GM21825 (cell line): ENCODE measurements at regions not wholly inside any gene's neighbourhood (a gene's known extent, or its start where the extent isn't known, plus 50 kb on each side); places are given as distances from the start of the nearest gene placed in this dataset.

Experiments used
- ATAC-seq: cut with Tn5 transposase; IDR thresholded peaks from one replicate; pipeline ENCODE4 v1.9.1; 2021; ENCODE audit warnings: mild to moderate bottlenecking, moderate library complexity; ENCODE audit not compliant: unreplicated experiment

GRCh38 chr10:70939441-70940003 is 51.2 kb upstream of the PCBD1 start:
- no peak for ATAC-seq

GRCh38 chr10:70940834-70941568 is 52.6 kb upstream of the PCBD1 start:
- no peak for ATAC-seq

- ATAC-seq = no peak
Measured at GRCh38 chr10:70942125-70942524, 53.8 kb upstream of the PCBD1 start.

DNA sequence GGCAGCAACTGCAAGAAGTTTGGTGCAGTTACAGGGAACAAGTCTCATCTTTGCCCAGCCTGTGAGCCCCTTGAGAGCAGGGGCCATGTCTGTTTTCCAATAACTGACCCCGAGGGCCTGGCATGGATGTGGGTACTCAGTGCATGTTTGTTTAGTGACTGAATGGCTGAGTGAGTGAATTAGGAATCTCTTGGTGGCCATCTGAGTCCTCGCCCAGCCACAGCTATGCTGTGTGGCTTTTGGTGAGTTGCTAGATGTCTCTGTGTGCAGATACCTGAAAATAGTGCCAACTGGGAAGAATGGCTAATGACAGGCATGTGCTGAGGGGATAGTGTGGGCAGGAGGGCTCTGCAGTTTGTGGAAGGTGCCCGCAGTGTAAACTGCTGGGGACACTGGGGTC is 54.4 kb upstream of the PCBD1 start:
- ATAC-seq = no peak

DNA sequence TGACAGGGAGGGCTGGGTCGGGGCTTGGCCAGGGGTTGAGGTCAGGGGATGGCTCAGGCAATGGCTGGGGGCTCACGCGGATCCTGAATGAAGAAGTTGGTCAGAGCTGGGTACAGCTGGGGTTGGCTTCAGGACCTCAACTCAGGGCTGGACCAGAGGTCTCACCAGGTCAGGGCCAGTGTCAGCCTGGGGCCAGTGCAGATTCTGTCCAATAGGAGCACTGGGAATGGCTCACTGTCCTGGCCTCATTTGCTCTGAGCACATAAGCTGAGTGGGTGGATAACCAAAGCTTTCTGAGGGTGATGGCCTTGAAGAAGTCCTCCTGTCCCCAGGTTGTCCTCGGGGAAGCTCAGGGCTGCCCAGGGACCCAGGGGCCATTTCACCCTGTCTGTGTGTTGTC is 54.9 kb upstream of the PCBD1 start:
- no peak for ATAC-seq

- ATAC-seq = no peak
Measured at GRCh38 chr10:70943841-70944466, 55.6 kb upstream of the PCBD1 start.

DNA sequence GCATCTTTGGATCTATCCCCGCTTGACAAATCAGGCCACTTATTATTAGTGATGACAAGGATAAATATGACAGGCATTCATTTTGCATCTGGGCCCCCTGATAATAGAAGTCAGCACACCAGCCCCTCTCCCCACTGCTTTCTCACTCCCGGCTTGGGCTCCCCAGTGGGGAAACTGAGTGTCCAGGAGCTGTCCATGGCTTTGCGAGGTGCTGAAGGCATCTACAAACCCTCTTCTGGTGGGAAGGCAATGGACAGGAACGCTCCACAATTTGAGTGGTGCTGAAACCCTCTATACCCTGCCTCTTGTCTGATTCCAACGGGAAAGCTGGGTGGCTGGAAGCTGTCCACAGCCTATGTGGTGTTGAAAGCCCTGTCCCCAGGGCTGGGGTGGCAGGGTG is 61.7 kb upstream of the PCBD1 start:
- no peak for ATAC-seq

DNA sequence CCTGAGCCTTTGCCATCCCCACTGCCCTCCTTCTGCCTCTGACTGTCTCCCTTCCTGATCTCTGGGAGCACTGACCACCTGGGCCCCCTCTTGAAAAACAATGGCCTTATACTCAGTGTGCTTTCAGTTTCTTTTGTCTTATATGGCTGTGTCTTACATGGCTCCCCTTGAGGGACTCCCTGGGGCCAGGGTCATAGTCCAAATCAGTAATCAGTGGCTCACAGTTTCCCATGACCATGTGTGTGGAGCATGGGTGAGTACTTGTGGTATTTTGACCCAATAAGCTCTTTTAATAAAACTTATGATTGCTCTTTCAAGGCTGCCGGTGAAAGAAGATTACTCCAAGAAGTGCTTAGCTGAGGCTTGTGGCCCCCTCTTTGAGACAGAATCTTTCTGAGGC is 62.4 kb upstream of the PCBD1 start:
- ATAC-seq = no peak

- ATAC-seq = no peak
Measured at GRCh38 chr10:70952401-70952800, 64.0 kb upstream of the PCBD1 start.

DNA sequence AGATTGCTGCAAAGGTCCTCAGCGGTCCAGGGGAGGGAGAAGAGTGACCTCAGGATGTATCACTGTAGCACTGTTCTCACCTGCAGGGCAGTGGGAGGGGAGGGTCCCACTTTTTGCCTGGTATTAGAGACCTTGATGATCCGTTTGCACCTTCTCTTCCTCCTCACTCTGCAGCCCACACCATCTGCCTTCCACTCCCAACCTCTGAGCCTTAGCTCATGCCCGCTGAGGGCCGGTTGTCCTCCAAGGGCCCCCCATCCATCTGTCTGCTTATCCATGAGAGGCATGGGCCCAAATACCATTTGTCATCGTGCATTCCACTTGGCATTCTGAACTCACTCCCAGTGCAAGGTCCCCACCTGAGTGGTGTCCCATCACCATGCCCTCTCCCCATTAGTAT is 64.6 kb upstream of the PCBD1 start:
- no peak for ATAC-seq

- ATAC-seq = no peak
Measured at GRCh38 chr10:70954381-70955176, 66.2 kb upstream of the PCBD1 start.

DNA sequence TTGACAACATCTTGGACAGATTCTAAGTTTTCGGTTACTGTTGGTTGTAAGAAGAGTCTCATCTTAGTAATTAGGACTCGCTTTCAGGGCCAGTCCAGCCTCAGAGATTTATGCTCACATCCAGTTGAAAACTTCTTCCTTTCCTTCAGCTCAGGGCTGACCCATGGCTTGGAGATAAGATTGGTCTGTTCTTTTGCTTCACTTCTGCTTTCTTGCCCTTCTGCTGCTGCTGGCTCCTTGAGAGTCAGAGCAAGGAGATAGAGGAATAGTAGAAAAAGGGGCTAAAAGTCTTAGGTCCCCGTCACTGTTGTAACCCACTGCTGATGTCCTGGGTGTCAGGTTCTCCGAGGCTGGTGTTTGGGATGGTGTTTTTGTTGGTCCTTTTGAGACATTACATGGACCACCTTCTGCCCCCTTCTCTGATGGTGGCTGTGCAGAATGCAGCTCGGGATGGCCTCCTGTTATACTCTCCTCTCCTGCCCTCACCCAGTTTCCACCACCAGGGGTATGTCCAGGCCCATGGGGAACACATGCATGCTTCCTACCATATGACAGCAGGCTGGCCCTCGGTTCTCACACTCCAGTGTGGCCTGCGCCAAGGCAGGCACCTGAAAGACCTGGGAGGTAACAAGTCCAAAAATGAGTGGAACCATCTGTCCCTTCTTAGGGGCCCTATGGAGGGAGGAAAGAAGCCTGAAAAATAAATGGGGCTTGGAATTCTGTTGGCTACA is 67.8 kb upstream of the PCBD1 start:
- no peak for ATAC-seq

DNA sequence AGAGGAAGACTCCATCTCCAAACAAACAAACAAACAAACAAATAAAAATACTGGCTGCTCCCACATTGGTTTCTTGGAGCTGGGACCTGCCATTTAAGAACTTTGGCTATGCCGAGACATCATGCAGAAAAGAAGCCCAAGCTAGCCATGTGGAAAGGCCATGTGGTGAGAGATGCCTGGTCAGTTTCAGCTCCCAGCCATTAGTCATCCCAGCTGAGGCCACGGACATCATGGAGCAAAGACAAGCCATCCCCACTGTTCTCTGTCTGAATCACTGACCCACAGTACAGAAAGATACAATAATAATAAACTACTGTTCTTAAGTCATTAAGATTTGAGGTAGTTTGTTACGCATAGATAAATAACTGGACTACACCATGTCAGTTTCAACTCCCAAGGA is 70.0 kb upstream of the PCBD1 start:
- ATAC-seq = no peak

DNA sequence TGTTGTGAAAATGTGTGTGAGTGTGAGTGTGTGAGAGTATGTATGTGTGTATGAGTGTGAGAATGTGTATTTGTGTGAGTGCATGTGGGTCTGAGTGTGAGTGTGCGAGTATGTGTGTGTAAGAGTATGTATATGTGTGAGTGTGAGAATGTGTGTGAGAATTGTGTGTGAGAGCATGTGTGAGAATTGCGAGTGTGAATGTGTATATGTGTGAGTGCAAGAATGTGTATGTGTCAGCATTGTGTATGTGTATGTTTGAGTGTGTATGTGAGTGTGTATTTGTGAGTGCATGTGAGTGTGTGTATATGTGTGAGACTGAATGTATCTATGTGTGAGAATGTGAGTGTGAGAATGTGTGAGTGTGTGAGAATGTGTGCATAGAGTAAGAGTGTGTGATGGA is 72.0 kb upstream of the PCBD1 start:
- ATAC-seq = no peak

- ATAC-seq = no peak
Measured at GRCh38 chr10:70960783-70961570, 72.6 kb upstream of the PCBD1 start.

GRCh38 chr10:70962686-70963085 is 74.3 kb upstream of the PCBD1 start:
- ATAC-seq = no peak

- no peak for ATAC-seq
Measured at GRCh38 chr10:70963271-70963670, 74.9 kb upstream of the PCBD1 start.

DNA sequence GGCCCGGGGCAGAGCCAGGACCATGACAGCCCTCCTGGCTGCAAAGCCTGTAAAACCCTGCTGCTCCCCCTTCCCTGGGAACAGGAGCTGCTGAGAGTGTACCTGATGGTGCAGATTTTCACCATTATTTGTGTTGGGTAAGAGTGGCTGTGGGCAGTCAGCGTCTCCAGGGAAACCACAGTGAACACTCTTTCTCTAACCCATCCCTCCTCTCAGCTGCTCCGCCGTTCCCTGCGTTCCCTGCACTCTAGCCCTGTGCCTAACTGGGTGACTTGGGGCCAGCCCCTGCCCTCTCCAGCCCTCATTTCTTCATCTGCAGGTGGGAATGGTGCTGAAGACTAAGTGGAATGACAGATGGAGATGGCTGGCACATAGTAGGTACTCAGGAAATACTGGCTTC is 75.9 kb upstream of the PCBD1 start:
- no peak for ATAC-seq

DNA sequence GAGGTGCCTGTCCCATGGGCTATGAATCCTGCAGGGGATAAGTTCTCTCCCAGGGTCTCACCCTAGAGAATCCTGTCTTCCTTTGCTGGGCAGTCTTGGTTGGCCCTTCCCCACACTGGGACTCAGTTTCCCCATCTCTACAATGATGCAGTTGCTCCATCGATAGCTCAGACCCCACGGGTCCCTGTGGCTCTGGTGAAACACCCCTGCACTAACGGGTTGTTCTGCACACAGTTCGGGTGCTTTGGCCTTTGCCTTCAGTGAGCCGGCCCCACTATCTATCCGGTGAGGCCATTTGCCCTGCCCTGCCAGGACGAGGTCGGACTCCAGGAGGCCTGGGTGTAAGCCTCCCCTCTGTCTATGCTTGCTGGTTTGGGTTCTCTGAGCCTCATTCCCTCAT is 76.5 kb upstream of the PCBD1 start:
- no peak for ATAC-seq

DNA sequence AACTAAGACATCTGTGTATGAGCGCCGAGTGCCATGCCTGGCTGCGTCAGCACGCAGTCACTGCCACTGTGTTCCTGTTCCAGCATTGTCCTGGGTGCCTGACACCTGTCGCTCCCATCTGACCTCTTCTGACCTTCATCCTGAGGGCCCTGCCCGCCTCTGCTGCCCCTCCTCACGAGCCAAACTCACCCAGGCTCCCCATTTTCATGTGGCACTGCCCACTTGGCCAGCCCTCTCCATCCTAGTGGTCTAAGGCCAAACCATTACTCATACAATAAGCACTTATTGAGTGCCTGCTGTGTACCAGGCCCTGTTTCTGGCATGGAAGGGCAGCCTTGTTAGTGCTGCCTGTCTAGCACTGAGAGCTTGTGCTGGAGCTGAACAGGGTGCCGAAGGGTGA is 77.2 kb upstream of the PCBD1 start:
- no peak for ATAC-seq
